ENCODE measurements at regions not wholly inside any gene's neighbourhood (a gene's known extent, or its start where the extent isn't known, plus 50 kb on each side); places are given as distances from the start of the nearest gene placed in this dataset.
"Not testable (repeated sequence)": the region's sequence is repeated elsewhere in the genome, so short reads cannot be mapped to it uniquely, and the experiment has no call there.

- DNase-seq (ENCODE audit: low spot score), result no peak
Measured at GRCh38 chr16:80915079-80915450, 91.6 kb downstream of the CMC2 start.

DNA sequence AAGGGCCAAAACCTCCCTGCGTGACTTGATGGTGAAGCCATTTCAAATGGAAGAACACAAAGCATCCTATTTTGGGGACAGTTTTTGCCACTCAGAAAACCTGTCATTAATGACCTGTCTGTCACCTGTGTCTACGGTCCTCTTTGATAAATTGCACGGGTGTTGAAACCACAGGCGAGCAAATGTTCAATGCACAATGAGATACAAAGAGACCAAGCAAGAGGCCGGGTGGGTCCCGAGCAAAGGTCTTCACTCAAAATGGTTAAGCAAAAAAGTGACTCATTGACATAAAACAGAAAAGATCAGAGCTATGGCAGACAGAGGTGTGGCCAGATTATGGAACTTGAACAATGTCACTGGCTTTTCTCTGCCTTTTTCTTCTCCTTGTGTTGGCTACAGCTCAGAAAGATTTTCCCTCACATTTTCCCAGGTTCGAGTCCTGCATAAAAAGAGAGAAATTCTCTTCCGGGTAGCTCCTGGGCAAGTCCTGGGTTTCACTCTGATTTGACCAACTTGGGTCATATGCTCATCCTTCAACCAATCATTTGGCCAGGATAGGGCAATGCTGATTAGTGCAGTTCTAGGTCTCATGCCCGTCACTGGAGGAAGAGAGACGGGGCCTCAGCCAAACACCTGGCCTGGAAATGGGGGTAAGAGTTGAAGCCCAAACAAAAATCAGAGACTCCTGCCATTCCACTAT is 92.2 kb downstream of the CMC2 start:
- DNase-seq (ENCODE audit: low spot score), result no peak

GRCh38 chr16:80913397-80913796 is 93.3 kb downstream of the CMC2 start:
- no peak for DNase-seq (ENCODE audit: low spot score)

GRCh38 chr16:80912651-80913050 is 94.0 kb downstream of the CMC2 start:
- no peak for DNase-seq (ENCODE audit: low spot score)

GRCh38 chr16:80910434-80910833 is 96.3 kb downstream of the CMC2 start:
- no peak for DNase-seq (ENCODE audit: low spot score)

GRCh38 chr16:80909720-80910119 is 97.0 kb downstream of the CMC2 start:
- no peak for DNase-seq (ENCODE audit: low spot score)

GRCh38 chr16:80906169-80906568 is 100.5 kb downstream of the CMC2 start:
- not testable (repeated sequence) for DNase-seq (ENCODE audit: low spot score)

- DNase-seq (ENCODE audit: low spot score), result no peak
Measured at GRCh38 chr16:80903616-80904015, 99.2 kb upstream of the CDYL2 start.

DNA sequence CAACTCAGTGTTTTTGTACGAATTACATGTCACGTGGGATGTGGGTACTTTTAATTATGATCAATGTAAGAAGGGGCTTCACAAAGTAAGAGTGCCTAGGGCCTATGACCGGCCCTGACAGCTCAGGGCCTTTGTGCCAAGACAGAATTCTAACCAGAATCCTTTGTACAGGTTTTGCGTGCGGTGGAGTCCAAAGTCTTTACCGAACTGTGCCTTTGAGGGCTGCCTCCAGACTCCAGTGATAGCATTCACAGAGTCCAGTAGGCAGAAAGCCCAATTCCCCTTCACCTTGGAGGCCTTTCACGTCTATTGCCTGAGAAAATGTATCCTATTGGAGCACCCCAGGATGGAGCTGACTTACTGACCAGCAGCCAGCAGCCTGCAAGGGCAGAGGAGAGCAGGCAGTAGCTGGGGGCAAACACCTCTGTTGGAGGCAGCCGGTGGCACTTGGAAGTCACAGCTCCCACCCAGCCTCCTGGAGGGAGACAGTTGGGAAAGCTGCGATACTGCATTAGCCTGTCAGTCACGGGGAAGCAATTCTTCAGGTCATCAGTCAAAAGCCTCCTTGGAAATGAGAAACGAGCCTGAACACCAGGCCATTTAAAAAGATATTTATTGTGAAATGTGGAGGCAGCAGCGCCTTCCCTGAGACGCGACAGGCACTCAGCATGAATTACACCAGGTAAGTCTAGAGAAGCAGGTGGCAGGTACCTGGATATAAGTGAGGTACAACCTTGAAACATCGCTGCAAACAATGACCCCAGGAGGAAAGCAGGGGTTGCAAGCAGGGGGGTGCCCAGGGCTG is 98.1 kb upstream of the CDYL2 start:
- DNase-seq (ENCODE audit: low spot score), result no peak

GRCh38 chr16:80900593-80900954 is 96.2 kb upstream of the CDYL2 start:
- no peak for DNase-seq (ENCODE audit: low spot score)

GRCh38 chr16:80899809-80900592 is 95.6 kb upstream of the CDYL2 start:
- peak; percentile 57 for DNase-seq (ENCODE audit: low spot score)

GRCh38 chr16:80896776-80897175 is 92.4 kb upstream of the CDYL2 start:
- DNase-seq (ENCODE audit: low spot score), result no peak

DNA sequence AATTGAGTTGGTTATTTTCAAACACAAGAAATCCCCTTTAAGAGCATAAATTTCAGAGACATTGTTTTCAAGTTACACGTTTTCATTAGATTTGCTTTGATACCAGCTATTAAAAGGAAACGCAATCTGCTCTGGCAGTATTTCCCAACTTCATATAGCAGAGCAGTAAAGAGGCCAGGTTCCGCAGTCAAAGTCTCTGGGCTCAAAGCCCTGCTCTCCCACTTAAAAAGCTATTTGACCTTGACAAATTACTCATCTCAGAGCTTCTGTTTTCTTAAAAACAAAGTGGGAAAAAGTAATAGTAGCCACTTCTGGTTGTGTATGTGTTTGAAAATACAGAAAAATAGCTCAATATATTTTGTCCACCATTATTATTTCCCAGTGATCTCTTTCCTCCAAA is 89.7 kb upstream of the CDYL2 start:
- DNase-seq (ENCODE audit: low spot score), result no peak

- no peak for DNase-seq (ENCODE audit: low spot score)
Measured at GRCh38 chr16:80893686-80894085, 89.3 kb upstream of the CDYL2 start.

GRCh38 chr16:80892395-80892794 is 88.0 kb upstream of the CDYL2 start:
- not testable (repeated sequence) for DNase-seq (ENCODE audit: low spot score)

GRCh38 chr16:80889779-80890359 is 85.5 kb upstream of the CDYL2 start:
- no peak for DNase-seq (ENCODE audit: low spot score)

DNA sequence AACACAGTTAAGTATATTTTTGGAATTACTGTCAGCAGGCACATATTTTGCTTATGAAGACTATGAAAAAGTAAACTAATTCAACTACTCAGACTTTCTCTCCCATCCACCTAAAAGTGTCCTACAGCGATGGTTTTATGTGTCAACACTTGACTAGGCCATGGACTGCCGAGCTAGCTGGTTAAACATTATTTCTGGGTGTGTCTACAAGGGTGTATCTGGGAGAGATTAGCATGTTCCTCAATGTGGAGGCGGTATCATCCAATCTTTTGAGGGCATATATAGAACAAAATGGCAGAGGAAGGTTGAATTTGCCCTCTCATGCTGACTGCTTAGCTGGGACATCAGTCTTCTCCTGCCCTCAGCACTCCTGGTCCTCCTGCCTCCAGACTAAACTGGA is 82.7 kb upstream of the CDYL2 start:
- DNase-seq (ENCODE audit: low spot score), result peak; percentile 15

DNA sequence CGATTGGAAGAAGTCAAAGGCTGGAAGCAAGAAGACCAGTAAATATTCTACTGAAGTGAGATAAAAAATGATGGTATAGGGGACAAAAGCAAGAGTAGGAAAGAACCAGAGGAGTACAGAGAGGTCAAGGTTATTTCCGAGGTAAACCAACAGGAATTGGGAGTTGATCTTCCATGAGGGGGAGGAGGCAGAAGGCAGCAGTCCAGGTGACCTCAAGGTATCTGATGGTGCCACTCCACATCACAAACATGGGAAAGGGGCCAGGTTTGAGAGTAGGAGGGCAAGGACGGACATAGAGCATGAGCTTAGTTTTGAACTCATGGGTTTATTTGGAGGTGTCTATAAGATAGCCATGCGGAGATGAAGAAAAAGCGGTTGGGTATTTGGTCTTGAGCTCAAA is 79.4 kb upstream of the CDYL2 start:
- no peak for DNase-seq (ENCODE audit: low spot score)

- DNase-seq (ENCODE audit: low spot score), result peak; percentile 59
Measured at GRCh38 chr16:80883159-80883642, 78.8 kb upstream of the CDYL2 start.

- DNase-seq (ENCODE audit: low spot score), result no peak
Measured at GRCh38 chr16:80875616-80876015, 71.2 kb upstream of the CDYL2 start.

- no peak for DNase-seq (ENCODE audit: low spot score)
Measured at GRCh38 chr16:80874925-80875324, 70.5 kb upstream of the CDYL2 start.

GRCh38 chr16:80862160-80862705 is 57.8 kb upstream of the CDYL2 start:
- DNase-seq (ENCODE audit: low spot score), result no peak

Data from HT-29 (cell line).